ENCODE measurements at regions not wholly inside any gene's neighbourhood (a gene's known extent, or its start where the extent isn't known, plus 50 kb on each side); places are given as distances from the start of the nearest gene placed in this dataset.

- Histone ChIP-seq H3K4me3 (no peak overlapping the region), H3K27ac (no peak overlapping the region), H3K9me3 (no peaks in the 10 kb centered on the region), H3K4me1 (no peaks in the 10 kb centered on the region), H3K36me3 (no peaks in the 10 kb centered on the region), H3K27me3 (no peaks in the 10 kb centered on the region)
- no peak for TF ChIP-seq POLR2AphosphoS5 (IDR thresholded peaks at IDR 0.05; ENCODE audit: insufficient read depth in 1 of 2, low read depth in 1 of 2)
- no peak for TF ChIP-seq CTCF (IDR thresholded peaks at IDR 0.05)
- TF ChIP-seq POLR2A (IDR thresholded peaks at IDR 0.05), result no peak
- no peak for DNase-seq (ENCODE audit: extremely low spot score in 2 of 2)
- intact Hi-C loops (cut with DNase I), result no loop called here
These were observed 151.8 kb upstream of the STK17B start for GRCh38 chr2:196322973-196323810.

- Histone ChIP-seq H3K27me3 (no peaks in the 10 kb centered on the region), H3K4me3 (no peak overlapping the region), H3K27ac (no peak overlapping the region), H3K36me3 (no peaks in the 10 kb centered on the region), H3K9me3 (no peaks in the 10 kb centered on the region), H3K4me1 (no peaks in the 10 kb centered on the region)
- DNase-seq (ENCODE audit: extremely low spot score in 2 of 2), result no peak
- intact Hi-C loops (cut with DNase I), result no loop called here
- TF ChIP-seq CTCF (IDR thresholded peaks at IDR 0.05) (no peak), POLR2A (IDR thresholded peaks at IDR 0.05) (no peak), POLR2AphosphoS5 (IDR thresholded peaks at IDR 0.05; ENCODE audit: insufficient read depth in 1 of 2, low read depth in 1 of 2) (no peak)
These were observed 152.8 kb upstream of the STK17B start for GRCh38 chr2:196324211-196324610.

GRCh38 chr2:196328088-196328680, 156.8 kb upstream of the STK17B start:
- TF ChIP-seq CTCF (IDR thresholded peaks at IDR 0.05), result no peak
- no peak for TF ChIP-seq POLR2A (IDR thresholded peaks at IDR 0.05)
- no peak for TF ChIP-seq POLR2AphosphoS5 (IDR thresholded peaks at IDR 0.05; ENCODE audit: insufficient read depth in 1 of 2, low read depth in 1 of 2)
- H3K27me3 ChIP-seq, result no peaks in the 10 kb centered on the region
- H3K27ac ChIP-seq, result no peak overlapping the region
- no peaks in the 10 kb centered on the region for H3K9me3 ChIP-seq
- intact Hi-C loops (cut with DNase I), result no loop called here
- DNase-seq (ENCODE audit: extremely low spot score in 2 of 2), result no peak
- H3K36me3 ChIP-seq, result no peaks in the 10 kb centered on the region
- no peak overlapping the region for H3K4me3 ChIP-seq
- no peaks in the 10 kb centered on the region for H3K4me1 ChIP-seq

- H3K9me3 ChIP-seq, result no peaks in the 10 kb centered on the region
- intact Hi-C loops (cut with DNase I), result no loop called here
These were observed 158.6 kb upstream of the STK17B start for GRCh38 chr2:196329959-196330358.

More at GRCh38 chr2:196329959-196330358, 158.6 kb upstream of the STK17B start:
- Histone ChIP-seq H3K36me3 (no peaks in the 10 kb centered on the region), H3K27ac (no peak overlapping the region), H3K4me3 (no peak overlapping the region), H3K4me1 (no peaks in the 10 kb centered on the region), H3K27me3 (no peaks in the 10 kb centered on the region)
- no peak for DNase-seq (ENCODE audit: extremely low spot score in 2 of 2)
- TF ChIP-seq CTCF (IDR thresholded peaks at IDR 0.05) (no peak), POLR2A (IDR thresholded peaks at IDR 0.05) (no peak), POLR2AphosphoS5 (IDR thresholded peaks at IDR 0.05; ENCODE audit: insufficient read depth in 1 of 2, low read depth in 1 of 2) (no peak)

Measured in vagina (tissue), 2 donors.